Fibroblast of skin of right biceps (primary cell): ENCODE measurements at regions not wholly inside any gene's neighbourhood (a gene's known extent, or its start where the extent isn't known, plus 50 kb on each side); places are given as distances from the start of the nearest gene placed in this dataset.
A peak's percentile ranks its signal among the peaks of the same experiment; 100 is the strongest.
"Not testable (repeated sequence)": the region's sequence is repeated elsewhere in the genome, so short reads cannot be mapped to it uniquely, and the experiment has no call there.

Source experiments
- DNase-seq: peaks from one replicate; pipeline ENCODE4 v3.0.0-alpha.2; 2013

DNA sequence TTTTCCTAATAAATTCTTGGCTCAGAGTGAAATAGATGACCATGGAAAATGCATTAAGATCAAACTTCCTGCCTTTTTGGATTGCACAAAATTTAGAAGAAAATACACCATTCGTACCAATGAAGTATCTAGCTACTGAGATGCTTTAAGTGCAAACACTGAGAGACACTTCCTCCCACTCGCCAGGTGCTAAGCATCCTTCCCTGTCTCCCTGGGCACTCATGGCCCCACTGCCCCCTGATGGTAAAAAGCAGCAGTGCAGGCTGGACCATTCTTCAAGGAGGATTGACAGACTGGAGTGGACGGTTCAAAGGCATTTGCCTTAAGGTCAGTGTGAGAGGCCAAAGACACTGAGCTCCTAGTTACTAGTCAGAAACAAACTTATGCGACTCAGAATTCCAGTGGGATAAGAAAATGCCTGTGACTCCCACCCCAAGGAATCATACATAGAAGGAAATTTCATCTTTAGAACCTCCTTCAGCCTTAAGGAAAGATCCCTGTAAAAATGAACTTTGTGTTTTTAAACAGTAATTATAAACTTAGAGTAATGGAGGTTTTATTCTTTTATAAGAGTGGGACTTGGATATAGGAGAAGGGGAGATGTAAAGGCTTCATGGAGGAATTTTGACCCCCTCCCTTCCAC is 86.0 kb upstream of the SLC30A5 start:
- peak; percentile 46 for DNase-seq

DNA sequence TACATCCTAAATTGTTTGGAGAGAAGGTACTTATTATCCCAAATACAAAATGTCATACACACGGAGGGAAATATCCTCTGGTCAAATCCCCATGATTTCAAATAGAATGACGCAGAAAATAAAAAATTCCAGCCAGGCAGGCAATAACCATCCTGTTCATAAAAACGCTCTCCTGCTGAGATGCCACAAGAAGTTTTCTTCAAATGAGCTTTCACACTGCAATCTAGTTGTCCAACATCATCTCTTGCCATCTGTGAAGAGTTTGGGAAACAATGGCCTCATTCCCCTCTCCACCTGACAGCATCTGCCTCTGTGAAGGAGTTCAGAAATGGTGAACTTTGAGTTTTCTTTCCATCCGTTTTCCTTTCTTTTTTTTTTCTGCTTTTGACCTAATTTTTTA is 83.3 kb upstream of the SLC30A5 start:
- DNase-seq: no peak

DNA sequence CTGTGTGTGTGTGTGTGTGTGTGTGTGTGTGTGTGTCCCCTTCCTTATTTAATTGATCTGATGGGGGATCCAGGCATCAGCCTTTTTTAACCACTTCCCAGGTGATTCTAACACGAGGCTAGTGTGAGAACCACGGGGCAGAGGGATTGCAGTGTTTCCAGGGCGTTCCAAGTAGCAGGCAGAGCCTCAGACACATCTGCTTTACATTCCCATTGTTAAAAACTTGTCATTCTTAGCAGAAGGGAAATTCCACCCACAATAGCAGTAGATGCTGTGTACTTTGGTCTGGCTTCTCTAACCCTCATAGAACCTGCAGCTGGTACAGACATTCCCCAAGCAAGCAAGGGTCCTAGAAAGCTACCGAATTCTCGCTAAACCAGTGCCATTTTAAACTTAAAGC is 81.9 kb upstream of the SLC30A5 start:
- DNase-seq: no peak

DNA sequence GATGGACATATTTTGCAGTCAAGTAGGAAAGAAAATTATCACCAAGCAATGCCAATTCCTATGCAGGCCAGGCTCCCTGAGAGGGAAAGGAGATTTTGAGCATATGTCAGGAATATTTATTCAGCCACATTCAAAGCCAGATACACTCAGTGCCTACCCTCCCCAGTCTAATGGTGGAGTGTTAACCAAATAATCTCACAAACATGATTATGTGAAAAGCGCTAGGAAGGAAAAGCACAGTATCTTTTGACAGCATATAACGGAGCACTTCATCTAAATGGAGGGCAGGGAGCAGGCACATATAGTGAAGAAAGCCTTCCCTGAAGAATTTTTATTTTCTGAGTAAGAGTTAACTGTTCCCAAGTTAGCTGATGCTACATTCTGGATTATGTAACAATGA is 80.3 kb upstream of the SLC30A5 start:
- no peak for DNase-seq

- DNase-seq: not testable (repeated sequence)
Measured at GRCh38 chr5:69014007-69014406, 79.8 kb upstream of the SLC30A5 start.

DNA sequence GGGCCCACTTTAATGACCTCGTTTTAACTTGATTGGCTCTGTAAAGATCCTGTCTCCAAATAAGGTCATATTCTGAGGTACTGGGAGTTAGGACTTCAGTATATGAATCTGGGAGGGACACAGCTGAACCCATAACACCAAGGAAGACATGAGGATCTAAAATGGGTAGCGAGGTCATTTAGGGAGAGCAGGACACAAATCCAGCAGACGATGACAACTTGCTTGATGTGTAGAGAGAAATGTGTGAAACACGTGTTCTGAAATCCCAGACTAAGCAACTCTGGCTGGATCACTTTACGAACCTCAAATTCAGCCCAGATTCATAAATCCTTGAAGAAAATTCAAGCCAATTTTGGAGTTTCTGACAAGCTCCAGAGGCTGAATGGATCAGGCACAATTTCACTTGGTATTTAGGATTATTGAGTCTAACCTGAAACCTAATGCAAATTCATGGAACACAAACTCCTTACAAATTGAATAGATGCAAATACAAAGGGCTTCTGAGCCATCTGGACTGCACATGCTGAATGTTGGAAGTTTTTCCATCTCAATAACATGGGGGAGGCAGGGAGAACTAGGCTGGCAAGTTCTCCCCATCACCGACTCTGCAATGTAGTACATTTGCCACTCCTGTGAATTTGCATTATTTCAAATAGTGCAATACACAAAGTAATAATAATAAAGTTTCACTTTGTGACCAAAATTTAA is 74.0 kb upstream of the SLC30A5 start:
- DNase-seq: no peak

GRCh38 chr5:69024241-69024651 is 69.6 kb upstream of the SLC30A5 start:
- DNase-seq: peak; percentile 41

DNA sequence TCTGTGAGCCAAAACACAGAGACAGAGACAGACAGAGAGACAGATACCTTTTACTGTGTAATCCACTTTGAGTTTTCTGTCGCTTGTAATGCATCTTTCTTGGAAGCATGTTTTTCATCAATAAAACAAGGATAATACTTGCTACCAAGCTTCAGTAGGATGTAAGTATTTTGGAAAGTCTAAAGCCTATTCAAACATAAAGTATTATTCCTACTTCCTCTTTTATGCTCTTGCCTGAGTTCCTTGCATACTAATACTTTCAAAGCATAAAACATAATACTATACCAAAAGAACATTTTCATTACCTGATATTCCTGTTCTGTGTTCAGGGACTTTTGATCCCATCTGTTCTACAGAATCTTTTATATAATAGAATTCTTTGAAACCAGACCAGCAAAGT is 64.5 kb upstream of the SLC30A5 start:
- no peak for DNase-seq

DNA sequence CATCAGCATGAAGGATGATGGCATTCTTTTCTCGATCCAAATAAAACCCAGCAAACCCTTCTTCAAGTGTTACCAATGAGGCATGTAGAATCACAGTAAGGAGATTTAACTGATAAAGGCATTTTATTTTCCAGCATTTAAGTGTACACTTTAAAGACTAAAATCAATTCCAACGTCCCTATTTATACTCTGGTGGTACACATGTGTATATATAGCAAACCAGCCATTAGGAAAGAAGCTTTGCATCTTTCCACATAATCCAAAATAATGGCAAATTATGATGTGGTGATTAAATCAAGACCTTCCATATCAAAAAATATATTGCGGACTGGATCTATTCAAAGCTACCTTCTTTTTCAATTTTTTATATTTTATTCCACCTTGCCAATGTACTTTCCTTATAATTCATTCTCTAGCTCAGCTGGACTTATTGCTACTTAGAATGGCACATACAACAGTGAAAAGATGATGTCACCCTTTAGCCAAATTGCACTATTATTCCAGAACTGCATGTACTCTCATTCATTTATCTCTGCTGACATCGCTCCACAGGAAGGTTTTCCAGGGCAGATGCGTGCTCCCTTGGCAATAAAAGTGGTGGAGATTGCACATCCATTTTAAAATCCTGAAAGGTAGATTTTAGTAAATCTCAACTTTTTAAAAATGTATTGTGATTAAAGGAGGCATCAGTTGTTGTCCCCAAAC is 63.3 kb upstream of the SLC30A5 start:
- DNase-seq: peak; percentile 36

- DNase-seq: no peak
Measured at GRCh38 chr5:69032009-69032408, 61.8 kb upstream of the SLC30A5 start.

GRCh38 chr5:69033690-69034089 is 60.1 kb upstream of the SLC30A5 start:
- no peak for DNase-seq

- no peak for DNase-seq
Measured at GRCh38 chr5:69034898-69035297, 58.9 kb upstream of the SLC30A5 start.

- DNase-seq: no peak
Measured at GRCh38 chr5:69035665-69036064, 58.1 kb upstream of the SLC30A5 start.

GRCh38 chr5:69038539-69038938 is 55.3 kb upstream of the SLC30A5 start:
- no peak for DNase-seq

- DNase-seq: no peak
Measured at GRCh38 chr5:69039829-69040228, 54.0 kb upstream of the SLC30A5 start.

- no peak for DNase-seq
Measured at GRCh38 chr5:69042500-69042899, 51.3 kb upstream of the SLC30A5 start.

- DNase-seq: peak; percentile 85
Measured at GRCh38 chr5:69042915-69043654, 50.7 kb upstream of the SLC30A5 start.

- DNase-seq: no peak
Measured at GRCh38 chr5:69043655-69043996, 50.2 kb upstream of the SLC30A5 start.
